ENCODE measurements at regions not wholly inside any gene's neighbourhood (a gene's known extent, or its start where the extent isn't known, plus 50 kb on each side); places are given as distances from the start of the nearest gene placed in this dataset.
"Not testable (repeated sequence)": the region's sequence is repeated elsewhere in the genome, so short reads cannot be mapped to it uniquely, and the experiment has no call there.

- Histone ChIP-seq H3K36me3 (no peaks in the 10 kb centered on the region), H3K27me3 (no peaks in the 10 kb centered on the region)
Observed at GRCh38 chr13:60811581-60811980, 414.6 kb downstream of the TDRD3 start.

GRCh38 chr13:60805640-60806039 is 408.6 kb downstream of the TDRD3 start:
- not testable (repeated sequence) for H3K27me3 ChIP-seq, DNase-seq, H3K36me3 ChIP-seq, H3K9me3 ChIP-seq, H3K4me3 ChIP-seq

More at GRCh38 chr13:60811581-60811980, 414.6 kb downstream of the TDRD3 start:
- DNase-seq: no peak
- H3K4me3 ChIP-seq: no peak overlapping the region
- H3K9me3 ChIP-seq: no peaks in the 10 kb centered on the region

GRCh38 chr13:60798503-60798902 is 401.5 kb downstream of the TDRD3 start:
- no peak for DNase-seq
- H3K4me3 ChIP-seq: no peak overlapping the region
- no peaks in the 10 kb centered on the region for H3K9me3 ChIP-seq
- H3K36me3 ChIP-seq: no peaks in the 10 kb centered on the region
- H3K27me3 ChIP-seq: no peaks in the 10 kb centered on the region

- DNase-seq: no peak
- Histone ChIP-seq H3K27me3 (no peaks in the 10 kb centered on the region), H3K4me3 (no peak overlapping the region), H3K9me3 (no peaks in the 10 kb centered on the region), H3K36me3 (no peaks in the 10 kb centered on the region)
Observed at GRCh38 chr13:60797112-60797511, 400.1 kb downstream of the TDRD3 start.

GRCh38 chr13:60794751-60795150 is 397.7 kb downstream of the TDRD3 start:
- DNase-seq: no peak
- Histone ChIP-seq H3K36me3 (no peaks in the 10 kb centered on the region), H3K4me3 (no peak overlapping the region), H3K9me3 (no peaks in the 10 kb centered on the region), H3K27me3 (no peaks in the 10 kb centered on the region)

GRCh38 chr13:60790620-60791019 is 393.6 kb downstream of the TDRD3 start:
- no peaks in the 10 kb centered on the region for H3K9me3 ChIP-seq
- DNase-seq: no peak
- no peak overlapping the region for H3K4me3 ChIP-seq
- H3K36me3 ChIP-seq: no peaks in the 10 kb centered on the region
- no peaks in the 10 kb centered on the region for H3K27me3 ChIP-seq

GRCh38 chr13:60788156-60788829 is 391.3 kb downstream of the TDRD3 start:
- H3K27me3 ChIP-seq: no peaks in the 10 kb centered on the region
- no peaks in the 10 kb centered on the region for H3K36me3 ChIP-seq
- peak; percentile 16 for DNase-seq
- H3K4me3 ChIP-seq: no peak overlapping the region
- no peaks in the 10 kb centered on the region for H3K9me3 ChIP-seq

- no peaks in the 10 kb centered on the region for H3K9me3 ChIP-seq
- DNase-seq: no peak
- no peak overlapping the region for H3K4me3 ChIP-seq
- H3K36me3 ChIP-seq: no peaks in the 10 kb centered on the region
- no peaks in the 10 kb centered on the region for H3K27me3 ChIP-seq
Observed at GRCh38 chr13:60787083-60787482, 390.1 kb downstream of the TDRD3 start.

GRCh38 chr13:60772726-60773125 is 375.7 kb downstream of the TDRD3 start:
- no peak for DNase-seq
- Histone ChIP-seq H3K36me3 (no peaks in the 10 kb centered on the region), H3K4me3 (no peak overlapping the region), H3K27me3 (no peaks in the 10 kb centered on the region), H3K9me3 (no peaks in the 10 kb centered on the region)

- no peak overlapping the region for H3K4me3 ChIP-seq
- no peaks in the 10 kb centered on the region for H3K36me3 ChIP-seq
- no peak for DNase-seq
- H3K27me3 ChIP-seq: no peaks in the 10 kb centered on the region
- H3K9me3 ChIP-seq: no peaks in the 10 kb centered on the region
Observed at GRCh38 chr13:60765700-60766411, 368.8 kb downstream of the TDRD3 start.

GRCh38 chr13:60759499-60759898 is 362.5 kb downstream of the TDRD3 start:
- DNase-seq: no peak
- no peak overlapping the region for H3K4me3 ChIP-seq
- no peaks in the 10 kb centered on the region for H3K36me3 ChIP-seq
- H3K9me3 ChIP-seq: no peaks in the 10 kb centered on the region
- H3K27me3 ChIP-seq: no peaks in the 10 kb centered on the region

- Histone ChIP-seq H3K27me3 (no peaks in the 10 kb centered on the region), H3K4me3 (no peak overlapping the region), H3K36me3 (no peaks in the 10 kb centered on the region), H3K9me3 (no peaks in the 10 kb centered on the region)
- DNase-seq: no peak
Observed at GRCh38 chr13:60758637-60759036, 361.6 kb downstream of the TDRD3 start.

- DNase-seq: no peak
- Histone ChIP-seq H3K36me3 (no peaks in the 10 kb centered on the region), H3K9me3 (no peaks in the 10 kb centered on the region), H3K27me3 (no peaks in the 10 kb centered on the region), H3K4me3 (no peak overlapping the region)
Observed at GRCh38 chr13:60757501-60758215, 360.6 kb downstream of the TDRD3 start.

- no peak overlapping the region for H3K4me3 ChIP-seq
Observed at GRCh38 chr13:60756306-60756705, 359.3 kb downstream of the TDRD3 start.

GRCh38 chr13:60755380-60756163 is 358.6 kb downstream of the TDRD3 start:
- no peaks in the 10 kb centered on the region for H3K27me3 ChIP-seq
- H3K36me3 ChIP-seq: no peaks in the 10 kb centered on the region
- H3K4me3 ChIP-seq: no peak overlapping the region
- H3K9me3 ChIP-seq: no peaks in the 10 kb centered on the region
- DNase-seq: no peak

More at GRCh38 chr13:60756306-60756705, 359.3 kb downstream of the TDRD3 start:
- peak; percentile 5 for DNase-seq
- Histone ChIP-seq H3K9me3 (no peaks in the 10 kb centered on the region), H3K27me3 (no peaks in the 10 kb centered on the region), H3K36me3 (no peaks in the 10 kb centered on the region)

- Histone ChIP-seq H3K36me3 (no peaks in the 10 kb centered on the region), H3K4me3 (no peak overlapping the region), H3K9me3 (no peaks in the 10 kb centered on the region), H3K27me3 (no peaks in the 10 kb centered on the region)
- no peak for DNase-seq
Observed at GRCh38 chr13:60754211-60755090, 357.4 kb downstream of the TDRD3 start.
